Activated CD8-positive, alpha-beta memory T cell treated with anti-CD3 and anti-CD28 coated beads for 4 hours (primary cell): ENCODE measurements at regions not wholly inside any gene's neighbourhood (a gene's known extent, or its start where the extent isn't known, plus 50 kb on each side); places are given as distances from the start of the nearest gene placed in this dataset.

Experiments
- DNase-seq, 2 donors: peaks; one replicate each; pipeline ENCODE4 v3.0.0-alpha.2; 2020; ENCODE audit warnings: low read depth in 2 of 2

DNA sequence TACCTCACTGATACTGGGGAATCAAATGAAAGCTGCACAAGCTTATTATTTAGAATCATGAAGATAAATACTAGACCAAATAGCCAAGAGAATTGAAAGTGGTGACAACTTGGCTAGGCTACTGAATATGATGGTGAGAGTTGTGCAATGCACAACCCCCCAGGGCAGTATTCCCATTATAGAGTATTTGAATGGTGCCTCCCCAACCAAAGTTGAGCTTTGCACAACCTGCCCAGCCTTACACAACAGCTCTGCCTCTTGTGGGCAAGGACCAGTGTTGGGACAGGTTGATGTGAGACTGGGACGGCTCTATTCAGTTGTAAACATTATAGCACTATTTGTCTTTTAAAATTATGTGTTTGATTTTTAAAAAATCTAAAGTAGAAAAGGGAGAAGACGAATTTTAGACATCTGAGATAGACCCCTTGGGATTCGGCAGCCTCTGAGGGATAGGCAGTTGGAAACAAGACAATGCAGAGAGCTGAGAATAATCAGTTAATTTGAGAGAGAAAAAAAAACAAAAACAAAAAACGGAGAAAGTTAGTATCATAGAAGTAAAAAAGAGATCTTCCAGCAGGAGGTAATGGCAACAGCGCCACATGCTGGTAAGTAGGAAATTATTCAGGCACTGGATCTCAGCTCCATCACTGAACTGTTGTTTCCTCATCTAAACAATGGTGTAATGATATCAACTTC lies 91.0 kb upstream of the KCNA3 start:
- DNase-seq: peak in 1 of 2 donors; percentile 35

DNA sequence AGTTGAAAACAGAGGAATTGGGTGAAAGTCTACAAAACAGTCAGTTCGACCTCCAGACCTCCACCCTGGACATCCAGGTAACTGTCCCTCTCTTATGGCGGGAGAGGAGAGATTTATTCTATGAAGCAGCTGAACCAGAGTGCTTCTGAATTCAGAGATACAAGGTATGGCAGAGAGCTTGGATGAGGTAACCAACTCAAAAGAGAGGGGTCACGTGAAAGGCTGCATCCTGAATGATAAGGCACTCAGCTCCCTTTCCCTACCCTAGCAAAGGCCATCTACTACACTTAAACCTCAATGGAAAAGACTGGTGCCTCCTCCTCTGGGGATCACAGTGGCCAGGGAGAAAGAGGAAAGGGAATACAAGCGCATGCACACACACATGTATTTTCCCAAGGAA lies 88.4 kb upstream of the KCNA3 start:
- DNase-seq: no peak

DNA sequence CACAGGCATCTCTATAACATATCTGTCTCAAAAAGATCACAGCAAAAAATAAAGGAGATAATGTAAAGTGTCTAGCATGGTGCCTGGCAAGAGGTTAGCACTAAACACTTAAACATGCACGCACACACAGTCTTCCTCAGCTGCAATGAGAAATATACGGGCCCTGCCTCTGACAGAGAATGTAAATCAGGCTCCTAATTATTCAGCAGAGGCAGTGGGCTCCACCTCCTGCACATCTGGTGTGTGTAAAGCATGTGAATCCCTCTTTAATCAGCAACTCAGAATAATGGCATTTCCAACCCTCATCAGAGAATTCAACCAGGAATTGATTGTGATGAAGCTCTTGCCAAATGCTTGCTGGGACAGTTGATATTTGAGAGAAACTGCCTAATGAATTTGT lies 85.6 kb upstream of the KCNA3 start:
- DNase-seq: no peak

GRCh38 chr1:110756506-110756905 lies 81.8 kb upstream of the KCNA3 start:
- DNase-seq: no peak

GRCh38 chr1:110752941-110753725 lies 78.4 kb upstream of the KCNA3 start:
- no peak for DNase-seq

- DNase-seq: no peak
These were observed 75.8 kb upstream of the KCNA3 start for GRCh38 chr1:110750562-110750961.

GRCh38 chr1:110749960-110750359 lies 75.2 kb upstream of the KCNA3 start:
- no peak for DNase-seq

DNA sequence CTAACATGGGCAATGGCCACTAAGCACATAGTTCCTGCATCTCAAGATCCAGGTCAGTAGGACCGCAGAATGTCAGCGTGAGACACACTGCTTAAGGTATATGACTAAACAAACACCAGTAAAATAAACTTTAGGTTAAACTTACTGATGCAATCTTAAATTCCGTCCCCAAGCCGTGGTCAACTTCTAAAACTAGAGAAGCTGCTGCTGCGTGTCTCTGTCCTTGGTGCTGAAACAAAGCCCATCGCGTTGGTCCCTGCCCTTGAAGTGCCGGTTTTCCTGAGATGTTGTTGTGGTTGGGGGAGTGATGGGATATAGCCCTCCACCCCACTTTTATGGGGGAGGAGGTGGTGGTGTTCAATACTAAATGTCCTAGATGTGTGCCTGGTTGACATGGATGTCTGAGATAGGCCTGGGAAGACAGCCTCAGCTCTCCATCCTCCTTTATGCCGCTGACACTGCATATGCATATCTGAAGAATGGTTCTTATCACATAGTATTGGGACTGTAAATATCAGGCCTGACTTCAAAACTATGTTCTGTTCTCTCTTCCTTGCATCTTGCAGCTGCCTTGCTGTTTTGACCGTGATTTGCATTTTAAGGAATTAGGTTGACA lies 72.0 kb upstream of the KCNA3 start:
- DNase-seq: peak in 1 of 2 donors; percentile 21

DNA sequence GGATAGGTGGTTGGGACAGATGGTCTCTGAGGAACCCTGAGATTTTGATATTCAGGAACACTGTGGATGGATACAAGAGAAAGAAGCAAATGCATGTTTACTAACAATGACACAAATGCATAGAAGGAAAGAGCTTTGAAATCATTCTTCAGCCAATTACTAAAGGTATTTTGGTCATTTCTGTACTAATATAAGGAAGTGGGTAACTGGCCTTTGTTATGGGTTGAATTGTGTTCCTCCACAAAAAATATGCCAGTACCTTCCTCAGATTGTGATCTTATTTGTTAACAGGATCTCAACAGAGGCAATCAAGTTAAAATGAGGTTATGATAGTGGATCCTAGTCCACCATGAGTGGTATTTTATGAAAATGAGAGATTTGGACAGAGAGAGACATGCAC lies 68.7 kb upstream of the KCNA3 start:
- DNase-seq: no peak

DNA sequence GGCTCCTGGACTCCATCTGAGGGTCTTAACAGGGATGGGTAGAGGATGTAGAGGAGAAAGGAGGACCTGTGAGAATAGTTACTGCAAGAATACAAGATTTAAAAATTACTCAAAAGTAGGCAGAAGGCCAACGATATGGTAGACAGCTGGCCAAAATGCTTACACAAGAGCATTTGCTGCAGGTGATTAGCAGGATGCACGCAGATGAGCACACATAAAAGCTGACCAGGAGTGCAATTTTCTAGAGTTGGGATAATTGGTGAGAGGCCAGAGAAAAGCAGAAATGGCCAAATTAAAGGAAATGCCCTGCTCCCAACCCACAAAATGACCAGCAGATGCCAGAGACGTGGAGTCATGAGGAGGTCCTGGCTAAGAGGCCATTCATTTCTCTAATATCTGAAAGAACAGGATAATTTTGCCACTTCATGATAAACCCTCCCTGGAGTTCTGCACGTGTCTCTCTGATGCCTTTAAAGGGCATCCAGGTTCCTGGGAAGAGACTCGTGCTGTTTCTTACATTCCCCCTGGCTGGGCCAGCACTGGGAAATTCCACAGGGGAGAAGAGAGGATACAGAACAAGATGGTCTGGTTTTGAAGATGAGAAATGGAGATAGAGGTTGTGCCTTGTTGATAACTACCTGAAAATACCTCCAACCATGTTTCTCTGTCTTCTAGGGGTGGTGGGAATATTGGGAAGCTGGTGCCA lies 62.3 kb upstream of the KCNA3 start:
- no peak for DNase-seq

DNA sequence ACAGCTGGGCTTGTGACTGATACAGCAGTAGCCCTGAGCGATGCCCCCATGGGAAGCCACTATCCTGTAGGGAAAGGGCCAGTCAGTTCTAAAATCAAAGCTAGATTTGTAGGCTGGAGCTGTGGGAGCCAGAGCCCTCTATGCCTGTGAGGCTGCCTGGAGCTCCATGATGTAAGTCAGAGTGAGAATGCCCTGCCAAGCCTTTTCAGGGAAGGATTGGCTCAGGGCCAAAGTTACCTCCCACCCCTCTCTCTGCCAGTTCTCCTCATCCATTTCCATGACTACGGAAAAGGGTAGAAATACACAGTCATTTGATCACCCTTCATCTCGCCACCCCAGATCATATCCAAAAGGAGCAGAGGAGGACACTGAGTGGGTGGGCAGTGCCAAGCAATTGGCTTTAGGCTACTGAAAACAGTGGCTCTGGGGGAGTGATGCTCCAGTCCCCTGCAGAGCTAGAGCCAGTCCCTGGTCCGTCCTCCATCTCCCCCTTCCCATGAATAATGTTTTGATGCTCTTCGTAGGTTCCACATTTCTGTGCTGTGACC lies 59.5 kb upstream of the KCNA3 start:
- no peak for DNase-seq

GRCh38 chr1:110731529-110731928 lies 56.8 kb upstream of the KCNA3 start:
- no peak for DNase-seq

GRCh38 chr1:110728388-110729001 lies 53.8 kb upstream of the KCNA3 start:
- DNase-seq: no peak

DNA sequence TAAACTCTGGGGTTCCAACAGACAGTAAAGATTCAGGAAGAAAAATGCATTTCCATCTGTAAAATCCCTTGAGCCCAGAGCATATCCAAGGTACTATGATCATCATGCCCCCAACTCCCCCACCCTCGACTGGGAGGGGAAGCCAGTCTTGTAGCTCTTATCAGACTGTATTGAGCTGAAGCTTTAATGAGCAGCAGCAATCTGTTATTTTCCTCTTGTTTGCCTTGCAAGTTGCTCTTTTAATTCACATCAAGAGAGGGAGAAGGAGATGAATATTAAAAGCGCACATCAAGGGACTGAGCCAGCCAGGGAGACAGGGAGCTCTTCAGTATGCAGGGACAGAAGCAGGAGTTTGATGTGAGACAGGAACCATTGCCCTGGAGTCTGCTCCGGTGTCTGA lies 52.5 kb upstream of the KCNA3 start:
- no peak for DNase-seq

- DNase-seq: no peak
These were observed 52.0 kb upstream of the KCNA3 start for GRCh38 chr1:110726755-110727154.
